ENCODE measurements at regions not wholly inside any gene's neighbourhood (a gene's known extent, or its start where the extent isn't known, plus 50 kb on each side); places are given as distances from the start of the nearest gene placed in this dataset.
A peak's percentile ranks its signal among the peaks of the same experiment; 100 is the strongest.

DNA sequence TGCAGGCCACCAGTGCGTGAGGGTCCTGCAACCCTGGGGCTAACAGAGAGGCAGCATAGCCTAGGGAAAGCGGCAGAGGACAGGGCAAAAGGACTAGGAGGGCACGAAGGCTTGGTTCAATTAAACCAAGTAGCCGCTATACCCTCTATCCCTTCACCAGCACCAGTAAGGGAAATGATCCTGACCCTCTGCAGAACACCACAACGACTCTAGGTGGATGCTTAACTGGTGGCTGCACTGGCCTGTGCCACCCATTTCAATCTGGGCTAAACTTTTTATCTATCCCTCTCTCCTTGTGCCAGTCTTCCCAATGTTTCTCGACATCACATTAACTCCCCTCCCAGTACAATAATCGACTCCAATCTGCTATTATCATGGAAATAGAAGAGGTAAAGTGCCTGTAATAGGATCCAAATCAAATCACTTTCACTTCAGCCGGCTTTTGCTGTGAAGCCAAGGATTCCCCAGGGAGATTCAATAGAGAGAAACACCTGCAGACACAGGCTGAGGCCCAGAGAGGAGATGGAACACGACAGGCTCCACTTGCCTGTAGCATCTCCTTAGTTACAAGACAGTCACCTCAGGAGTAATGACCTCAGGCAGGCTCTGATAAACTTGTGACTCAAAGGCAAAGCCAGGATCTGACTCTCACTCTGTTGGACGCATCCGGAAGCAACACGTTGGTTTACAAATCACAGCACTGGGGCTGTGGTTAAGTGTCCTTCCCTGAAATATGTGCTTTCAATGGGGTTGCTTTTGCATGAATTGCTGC lies 791.6 kb upstream of the ARRDC4 start:
- no peak overlapping the region for H3K27ac ChIP-seq (replicated peaks; ENCODE audit: low read length)
- DNase-seq (ENCODE audit: low spot score): no peak
- no peak overlapping the region for H2AK5ac ChIP-seq (ENCODE audit: low read depth, low read length)
- H3K14ac ChIP-seq (ENCODE audit: low read length): no peak overlapping the region
- no peak overlapping the region for H4K8ac ChIP-seq (ENCODE audit: low read depth, low read length)
- H3K4me1 ChIP-seq (ENCODE audit: control insufficient read depth in 2 of 2, insufficient read depth in 1 of 2, low read depth in 1 of 2, low read length in 2 of 2): peaks cover 6 to 9% of the 10 kb centered on the region in 2 donors
- no peak overlapping the region for H3K23ac ChIP-seq (ENCODE audit: low read depth, low read length, poor library complexity)
- H3K36me3 ChIP-seq (replicated peaks in 1 of 2; ENCODE audit: control insufficient read depth in 2 of 2, insufficient read depth in 2 of 2, low read length in 2 of 2): no peaks in the 10 kb centered on the region
- H4K91ac ChIP-seq (ENCODE audit: low read depth, low read length, poor library complexity): no peak overlapping the region
- no peak overlapping the region for H3K4ac ChIP-seq (ENCODE audit: low read length)
- peaks cover 1 to 3% of the 10 kb centered on the region in 2 donors for H3K9me3 ChIP-seq (replicated peaks in 1 of 2; ENCODE audit: control insufficient read depth in 2 of 2, insufficient read depth in 1 of 2, low read depth in 1 of 2, low read length in 2 of 2)
- no peak overlapping the region for H3K18ac ChIP-seq (ENCODE audit: low read length)
- H3K9ac ChIP-seq (ENCODE audit: low read depth, low read length, poor library complexity): no peak overlapping the region
- no peak overlapping the region for H2BK120ac ChIP-seq (ENCODE audit: low read depth, low read length)
- H2AFZ ChIP-seq (ENCODE audit: low read length): peak overlapping the region; percentile 8
- no peaks in the 10 kb centered on the region for H3K27me3 ChIP-seq (ENCODE audit: control insufficient read depth in 3 of 3, insufficient read depth in 3 of 3, low read depth in 1 of 3, low read length in 3 of 3)
- no peak overlapping the region for H3K4me3 ChIP-seq (ENCODE audit: low read length in 2 of 2)
- no peak overlapping the region for H3K4me2 ChIP-seq (ENCODE audit: insufficient read depth, low read length, poor library complexity, severe bottlenecking)
- WGBS, 2 donors (ENCODE audit: extremely low coverage in 2 of 2, insufficient read length in 2 of 2, insufficient replicate concordance in 1 of 2): no CpG with 5 or more reads among the region's 12 CpGs
- H2BK5ac ChIP-seq (ENCODE audit: low read length): no peak overlapping the region
- H2BK12ac ChIP-seq (ENCODE audit: low read length): no peak overlapping the region
- no peak overlapping the region for H2BK15ac ChIP-seq (ENCODE audit: low read length)
- H3K79me1 ChIP-seq (ENCODE audit: low read depth, low read length): no peaks in the 10 kb centered on the region

DNA sequence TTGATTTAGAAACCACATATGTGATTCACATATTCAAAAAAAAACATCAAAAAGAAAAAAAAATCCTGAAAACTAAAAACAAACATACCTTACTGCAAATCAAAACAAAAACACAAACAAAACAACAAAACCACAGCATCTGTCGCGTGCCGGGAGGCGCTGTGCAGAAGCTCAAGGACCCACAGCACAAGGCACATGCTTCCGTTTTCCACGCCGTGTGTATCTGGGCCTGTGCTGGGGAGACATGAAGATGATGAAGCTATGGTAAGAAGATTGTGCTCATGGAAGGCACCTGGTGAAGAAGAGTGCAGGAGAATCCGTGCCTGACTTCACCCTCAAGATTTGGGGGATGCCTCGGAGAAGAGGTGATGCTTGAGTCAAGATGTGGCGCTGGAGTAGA lies 788.9 kb upstream of the ARRDC4 start:
- H2AK5ac ChIP-seq (ENCODE audit: low read depth, low read length): no peak overlapping the region
- H4K8ac ChIP-seq (ENCODE audit: low read depth, low read length): no peak overlapping the region
- no peak overlapping the region for H3K4me3 ChIP-seq (ENCODE audit: low read length in 2 of 2)
- WGBS, 2 donors (ENCODE audit: extremely low coverage in 2 of 2, insufficient read length in 2 of 2, insufficient replicate concordance in 1 of 2): no CpG with 5 or more reads among the region's 10 CpGs
- H3K4me2 ChIP-seq (ENCODE audit: insufficient read depth, low read length, poor library complexity, severe bottlenecking): no peak overlapping the region
- no peak for DNase-seq (ENCODE audit: low spot score)
- H3K4me1 ChIP-seq (ENCODE audit: control insufficient read depth in 2 of 2, insufficient read depth in 1 of 2, low read depth in 1 of 2, low read length in 2 of 2): peaks cover 6 to 9% of the 10 kb centered on the region in 2 donors
- no peak overlapping the region for H2BK120ac ChIP-seq (ENCODE audit: low read depth, low read length)
- H2BK12ac ChIP-seq (ENCODE audit: low read length): no peak overlapping the region
- H2AFZ ChIP-seq (ENCODE audit: low read length): no peak overlapping the region
- no peak overlapping the region for H3K4ac ChIP-seq (ENCODE audit: low read length)
- H3K79me1 ChIP-seq (ENCODE audit: low read depth, low read length): no peaks in the 10 kb centered on the region
- no peak overlapping the region for H2BK5ac ChIP-seq (ENCODE audit: low read length)
- H3K9me3 ChIP-seq (replicated peaks in 1 of 2; ENCODE audit: control insufficient read depth in 2 of 2, insufficient read depth in 1 of 2, low read depth in 1 of 2, low read length in 2 of 2): peaks cover 0 to 1% of the 10 kb centered on the region in 2 donors
- no peak overlapping the region for H3K23ac ChIP-seq (ENCODE audit: low read depth, low read length, poor library complexity)
- no peak overlapping the region for H3K14ac ChIP-seq (ENCODE audit: low read length)
- no peak overlapping the region for H2BK15ac ChIP-seq (ENCODE audit: low read length)
- H4K91ac ChIP-seq (ENCODE audit: low read depth, low read length, poor library complexity): no peak overlapping the region
- H3K36me3 ChIP-seq (replicated peaks in 1 of 2; ENCODE audit: control insufficient read depth in 2 of 2, insufficient read depth in 2 of 2, low read length in 2 of 2): no peaks in the 10 kb centered on the region
- H3K18ac ChIP-seq (ENCODE audit: low read length): no peak overlapping the region
- no peak overlapping the region for H3K27ac ChIP-seq (replicated peaks; ENCODE audit: low read length)
- no peak overlapping the region for H3K9ac ChIP-seq (ENCODE audit: low read depth, low read length, poor library complexity)
- no peaks in the 10 kb centered on the region for H3K27me3 ChIP-seq (ENCODE audit: control insufficient read depth in 3 of 3, insufficient read depth in 3 of 3, low read depth in 1 of 3, low read length in 3 of 3)

DNA sequence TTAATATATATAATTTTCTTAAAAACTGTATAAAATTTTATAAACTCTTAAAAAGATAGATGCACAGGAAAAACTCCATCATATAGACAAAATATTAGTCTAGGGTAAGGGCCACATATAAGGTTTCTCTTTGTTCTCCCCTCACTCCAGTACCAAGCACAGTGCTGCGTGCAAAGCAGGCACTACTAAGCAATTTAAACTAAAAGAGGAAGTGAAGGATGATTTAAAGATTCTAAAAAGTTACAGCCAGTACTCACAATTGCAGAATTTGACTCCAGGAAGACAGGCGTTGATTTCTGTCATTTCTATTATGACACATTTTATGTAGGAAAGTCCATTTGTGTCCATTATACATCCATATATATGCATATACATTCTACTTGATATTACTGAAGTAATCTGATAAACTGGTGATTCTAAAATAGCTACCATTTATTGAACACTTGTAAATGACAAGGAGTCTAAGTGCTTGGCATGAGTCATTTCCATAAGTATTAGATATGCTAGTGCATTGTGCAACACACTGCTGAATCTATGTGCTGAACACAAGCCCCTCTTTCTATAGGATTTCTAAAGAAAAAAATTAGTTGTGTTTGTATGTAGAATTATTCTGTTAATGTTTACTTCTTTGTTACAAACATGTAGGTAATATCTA lies 785.5 kb upstream of the ARRDC4 start:
- no peak overlapping the region for H3K4me2 ChIP-seq (ENCODE audit: insufficient read depth, low read length, poor library complexity, severe bottlenecking)
- H3K36me3 ChIP-seq (replicated peaks in 1 of 2; ENCODE audit: control insufficient read depth in 2 of 2, insufficient read depth in 2 of 2, low read length in 2 of 2): no peaks in the 10 kb centered on the region
- H3K4ac ChIP-seq (ENCODE audit: low read length): no peak overlapping the region
- no peak overlapping the region for H4K91ac ChIP-seq (ENCODE audit: low read depth, low read length, poor library complexity)
- no peak overlapping the region for H3K23ac ChIP-seq (ENCODE audit: low read depth, low read length, poor library complexity)
- H3K27ac ChIP-seq (replicated peaks; ENCODE audit: low read length): no peak overlapping the region
- no peak overlapping the region for H3K9ac ChIP-seq (ENCODE audit: low read depth, low read length, poor library complexity)
- H3K4me3 ChIP-seq (ENCODE audit: low read length in 2 of 2): no peak overlapping the region
- H2BK15ac ChIP-seq (ENCODE audit: low read length): no peak overlapping the region
- no peaks in the 10 kb centered on the region for H3K27me3 ChIP-seq (ENCODE audit: control insufficient read depth in 3 of 3, insufficient read depth in 3 of 3, low read depth in 1 of 3, low read length in 3 of 3)
- DNase-seq (ENCODE audit: low spot score): no peak
- H2BK12ac ChIP-seq (ENCODE audit: low read length): no peak overlapping the region
- H2AK5ac ChIP-seq (ENCODE audit: low read depth, low read length): no peak overlapping the region
- H2BK5ac ChIP-seq (ENCODE audit: low read length): no peak overlapping the region
- H3K9me3 ChIP-seq (replicated peaks in 1 of 2; ENCODE audit: control insufficient read depth in 2 of 2, insufficient read depth in 1 of 2, low read depth in 1 of 2, low read length in 2 of 2): peaks cover 1 to 4% of the 10 kb centered on the region in 2 donors
- no peak overlapping the region for H3K18ac ChIP-seq (ENCODE audit: low read length)
- H2BK120ac ChIP-seq (ENCODE audit: low read depth, low read length): no peak overlapping the region
- no CpG with 5 or more reads among the region's 2 CpGs for whole genome bisulfite sequencing, 2 donors (ENCODE audit: extremely low coverage in 2 of 2, insufficient read length in 2 of 2, insufficient replicate concordance in 1 of 2)
- no peak overlapping the region for H3K14ac ChIP-seq (ENCODE audit: low read length)
- H3K79me1 ChIP-seq (ENCODE audit: low read depth, low read length): no peaks in the 10 kb centered on the region
- H3K4me1 ChIP-seq (ENCODE audit: control insufficient read depth in 2 of 2, insufficient read depth in 1 of 2, low read depth in 1 of 2, low read length in 2 of 2): peaks cover 6 to 8% of the 10 kb centered on the region in 2 donors
- no peak overlapping the region for H2AFZ ChIP-seq (ENCODE audit: low read length)
- H4K8ac ChIP-seq (ENCODE audit: low read depth, low read length): no peak overlapping the region

DNA sequence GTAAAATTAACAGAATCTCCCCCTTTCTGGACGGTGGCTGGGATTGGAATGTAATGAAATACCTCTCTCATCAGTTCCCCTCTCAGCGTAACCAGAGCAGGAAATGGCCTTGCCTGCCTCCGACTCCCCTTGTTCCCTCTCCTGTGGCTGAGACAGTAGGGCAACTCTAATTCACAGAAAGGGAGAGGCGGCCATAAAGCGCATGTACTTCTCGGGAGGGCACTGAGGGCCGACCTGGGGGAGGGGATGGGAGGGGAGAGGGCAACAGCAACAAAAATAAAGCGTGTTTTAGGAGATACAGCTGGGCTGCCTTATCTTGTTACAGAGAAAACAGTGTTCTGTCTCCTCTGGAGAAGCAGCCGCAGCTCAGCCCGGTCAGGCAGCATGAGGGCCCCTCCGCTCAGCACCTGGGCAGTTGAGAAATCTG lies 783.3 kb upstream of the ARRDC4 start:
- H3K4me1 ChIP-seq (ENCODE audit: control insufficient read depth in 2 of 2, insufficient read depth in 1 of 2, low read depth in 1 of 2, low read length in 2 of 2): peaks cover 6 to 8% of the 10 kb centered on the region in 2 donors
- H4K91ac ChIP-seq (ENCODE audit: low read depth, low read length, poor library complexity): no peak overlapping the region
- H3K4me2 ChIP-seq (ENCODE audit: insufficient read depth, low read length, poor library complexity, severe bottlenecking): no peak overlapping the region
- peak overlapping the region; percentile 66 for H3K9ac ChIP-seq (ENCODE audit: low read depth, low read length, poor library complexity)
- no peak overlapping the region for H4K8ac ChIP-seq (ENCODE audit: low read depth, low read length)
- H2BK15ac ChIP-seq (ENCODE audit: low read length): no peak overlapping the region
- whole genome bisulfite sequencing, 2 donors (ENCODE audit: extremely low coverage in 2 of 2, insufficient read length in 2 of 2, insufficient replicate concordance in 1 of 2): no CpG with 5 or more reads among the region's 11 CpGs
- no peak overlapping the region for H3K4ac ChIP-seq (ENCODE audit: low read length)
- H3K27me3 ChIP-seq (ENCODE audit: control insufficient read depth in 3 of 3, insufficient read depth in 3 of 3, low read depth in 1 of 3, low read length in 3 of 3): no peaks in the 10 kb centered on the region
- no peak overlapping the region for H2BK120ac ChIP-seq (ENCODE audit: low read depth, low read length)
- no peak overlapping the region for H2BK5ac ChIP-seq (ENCODE audit: low read length)
- DNase-seq (ENCODE audit: low spot score): no peak
- no peak overlapping the region for H3K4me3 ChIP-seq (ENCODE audit: low read length in 2 of 2)
- H3K14ac ChIP-seq (ENCODE audit: low read length): no peak overlapping the region
- no peak overlapping the region for H2AK5ac ChIP-seq (ENCODE audit: low read depth, low read length)
- H3K79me1 ChIP-seq (ENCODE audit: low read depth, low read length): no peaks in the 10 kb centered on the region
- peak overlapping the region; percentile 20 for H3K18ac ChIP-seq (ENCODE audit: low read length)
- peaks cover 0 to 4% of the 10 kb centered on the region in 2 donors for H3K9me3 ChIP-seq (replicated peaks in 1 of 2; ENCODE audit: control insufficient read depth in 2 of 2, insufficient read depth in 1 of 2, low read depth in 1 of 2, low read length in 2 of 2)
- H2AFZ ChIP-seq (ENCODE audit: low read length): peak overlapping the region; percentile 94
- no peak overlapping the region for H2BK12ac ChIP-seq (ENCODE audit: low read length)
- H3K23ac ChIP-seq (ENCODE audit: low read depth, low read length, poor library complexity): no peak overlapping the region
- H3K36me3 ChIP-seq (replicated peaks in 1 of 2; ENCODE audit: control insufficient read depth in 2 of 2, insufficient read depth in 2 of 2, low read length in 2 of 2): no peaks in the 10 kb centered on the region
- H3K27ac ChIP-seq (replicated peaks; ENCODE audit: low read length): no peak overlapping the region
